ENCODE measurements at regions not wholly inside any gene's neighbourhood (a gene's known extent, or its start where the extent isn't known, plus 50 kb on each side); places are given as distances from the start of the nearest gene placed in this dataset.
"Not testable (repeated sequence)": the region's sequence is repeated elsewhere in the genome, so short reads cannot be mapped to it uniquely, and the experiment has no call there.

DNA sequence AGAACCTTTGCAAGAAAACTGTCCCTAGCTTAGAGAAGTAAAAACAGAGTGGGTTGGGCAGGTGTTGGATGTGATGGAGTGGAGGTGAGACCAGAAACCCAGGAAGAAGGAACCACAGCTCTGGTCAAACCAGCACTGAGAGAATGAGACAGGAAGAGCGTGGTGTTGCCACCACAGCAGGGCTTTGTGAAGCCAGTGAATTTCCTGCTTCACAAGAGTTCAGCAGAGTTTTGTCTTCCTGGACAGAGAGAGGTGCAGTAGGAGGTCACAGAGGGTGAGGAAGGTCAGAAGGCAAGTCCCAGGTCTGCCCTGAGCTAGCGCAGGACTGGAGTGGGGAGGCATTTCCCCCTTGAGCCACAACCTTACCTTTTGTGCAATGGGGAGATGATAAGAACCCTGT lies 2306.2 kb upstream of the ACO1 start:
- no peak for DNase-seq

DNA sequence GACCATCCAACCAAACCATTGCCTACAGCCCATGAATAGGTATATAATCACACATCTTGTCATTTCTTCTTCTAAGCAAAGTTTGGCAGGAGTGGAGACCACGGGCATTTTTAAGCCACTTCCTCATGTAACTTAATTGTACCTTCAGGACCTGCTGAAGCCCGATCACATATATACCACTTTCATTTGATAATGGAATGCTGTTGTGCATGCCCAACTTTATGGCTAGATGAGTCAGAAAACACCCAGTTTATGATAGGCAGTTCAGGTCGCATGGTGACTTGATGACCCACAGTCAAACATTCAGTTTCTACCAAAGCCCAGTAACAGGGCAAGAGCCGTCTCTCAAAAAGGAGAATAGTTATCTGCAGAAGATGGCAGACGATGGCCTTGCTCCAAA lies 2295.0 kb upstream of the ACO1 start:
- DNase-seq: no peak

DNA sequence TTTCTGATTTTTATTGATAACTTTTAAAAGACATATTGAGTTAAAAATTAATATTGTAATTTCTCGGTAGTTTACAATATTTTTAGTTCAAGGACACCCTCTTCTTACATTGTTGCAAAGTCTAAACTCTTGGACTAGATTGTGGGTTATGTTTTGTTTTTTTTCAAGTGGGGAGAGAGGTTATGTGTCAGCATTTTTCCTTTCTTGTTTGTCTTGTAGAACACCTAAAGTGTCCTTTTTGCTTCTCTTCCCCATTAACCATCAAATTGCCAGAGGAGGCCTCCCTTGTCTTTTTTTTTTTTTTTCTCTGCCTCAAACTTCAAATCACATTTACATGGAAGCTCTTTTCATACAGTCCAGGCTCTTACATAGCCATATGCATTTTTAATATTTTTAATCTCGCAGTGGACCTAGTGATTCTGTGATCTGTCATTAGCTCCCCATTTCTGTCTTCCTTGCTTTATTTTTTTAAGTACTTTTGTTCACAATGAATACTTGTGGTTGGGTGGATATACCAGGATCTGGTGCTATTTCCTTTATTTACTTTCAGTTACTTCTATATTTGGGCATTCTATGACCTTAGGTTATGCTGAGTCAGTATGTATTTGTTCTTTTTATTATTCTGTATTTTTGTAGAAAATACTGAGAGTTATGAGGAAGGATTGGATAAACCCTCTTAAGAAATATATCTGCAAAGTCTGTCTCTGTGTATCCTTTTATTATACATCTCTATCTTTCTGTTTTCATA lies 2280.6 kb upstream of the ACO1 start:
- no peak for DNase-seq

DNA sequence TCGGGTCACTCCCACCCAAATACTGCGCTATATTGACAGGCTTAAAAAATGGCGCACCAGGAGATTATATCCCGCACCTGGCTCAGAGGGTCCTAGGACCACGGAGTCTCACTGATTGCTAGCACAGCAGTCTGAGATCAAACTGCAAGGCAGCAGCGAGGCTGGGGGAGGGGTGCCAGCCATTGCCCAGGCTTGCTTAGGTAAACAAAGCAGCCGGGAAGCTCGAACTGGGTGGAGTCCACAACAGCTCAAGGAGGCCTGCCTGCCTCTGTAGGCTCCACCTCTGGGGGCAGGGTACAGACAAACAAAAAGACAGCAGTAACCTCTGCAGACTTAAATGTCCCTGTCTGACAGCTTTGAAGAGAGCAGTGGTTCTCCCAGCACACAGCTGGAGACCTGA lies 2277.3 kb upstream of the ACO1 start:
- not testable (repeated sequence) for DNase-seq

- no peak for DNase-seq
Observed at GRCh38 chr9:30116673-30117217, 2267.7 kb upstream of the ACO1 start.

DNA sequence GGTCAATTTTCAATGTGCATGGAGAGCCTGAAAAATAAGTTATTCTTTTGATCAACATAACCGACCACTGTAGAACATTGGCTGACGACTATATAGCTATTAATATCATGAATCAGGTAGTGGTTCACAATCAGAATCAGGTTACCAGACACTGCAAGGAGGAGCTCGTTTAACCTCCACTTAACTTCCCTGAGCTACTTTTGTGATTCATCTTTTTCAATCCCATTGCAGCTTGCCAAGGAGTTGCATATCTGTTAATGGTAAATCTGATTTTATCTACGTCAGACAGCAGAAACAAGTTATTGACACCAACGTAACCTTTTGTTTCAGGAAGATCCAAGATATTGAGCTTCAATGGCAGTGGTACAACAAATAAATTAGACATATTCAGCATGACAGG lies 2263.8 kb upstream of the ACO1 start:
- no peak for DNase-seq

DNA sequence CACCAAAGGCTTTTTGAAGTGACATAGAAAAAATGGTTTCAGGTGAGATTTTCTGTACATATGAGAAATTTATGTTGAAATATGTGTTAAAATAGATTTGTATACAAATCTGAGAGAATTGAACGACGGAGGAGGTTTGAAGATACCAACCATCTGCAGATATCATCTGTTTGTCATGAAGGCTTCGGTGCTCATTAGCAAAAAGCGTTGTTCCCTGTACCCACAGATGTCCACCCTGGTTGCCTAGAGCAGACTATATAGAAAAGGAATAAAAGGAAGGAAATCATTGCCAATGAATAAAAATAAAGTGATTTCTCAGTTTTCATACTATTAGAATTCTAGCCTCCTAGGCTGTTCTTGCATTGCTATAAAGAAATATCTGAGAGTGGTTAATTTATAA lies 2262.8 kb upstream of the ACO1 start:
- DNase-seq: no peak

DNA sequence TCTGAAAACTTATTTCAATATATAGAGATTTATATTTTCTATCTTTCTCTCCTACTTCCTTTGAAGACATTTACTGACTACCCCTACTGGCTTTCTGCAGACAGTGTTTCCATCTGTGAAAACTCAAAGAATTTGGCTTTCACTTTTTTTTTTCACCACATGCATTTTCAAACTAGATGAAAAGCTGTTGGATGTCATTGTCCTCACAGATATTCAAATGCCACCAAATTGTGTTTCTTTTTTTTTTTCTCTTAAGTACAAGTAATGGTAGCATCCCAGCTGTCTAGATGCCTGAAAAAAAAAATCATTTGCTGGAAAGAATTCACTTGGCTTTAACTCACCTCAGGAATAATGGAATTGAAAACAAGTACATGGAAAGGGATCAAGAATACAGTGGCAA lies 2258.6 kb upstream of the ACO1 start:
- no peak for DNase-seq

DNA sequence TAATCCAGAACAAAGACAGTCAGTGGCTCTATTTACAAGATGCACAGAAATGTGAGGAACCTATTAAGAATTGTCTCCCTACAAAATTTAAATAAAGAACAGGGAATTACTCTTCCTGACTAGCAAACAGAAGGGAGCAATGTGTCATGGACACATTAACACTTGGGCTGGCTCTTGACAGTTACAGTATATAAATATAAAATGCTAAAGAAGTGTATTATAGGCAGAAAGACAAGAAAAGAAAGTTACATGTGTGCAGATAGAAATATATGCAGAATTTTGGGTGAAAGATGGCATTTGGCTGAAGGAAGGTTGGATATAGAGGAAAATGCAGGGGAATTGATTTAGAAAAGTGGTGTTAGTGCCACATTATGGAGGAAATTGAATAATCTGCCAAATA lies 2257.1 kb upstream of the ACO1 start:
- DNase-seq: no peak

DNA sequence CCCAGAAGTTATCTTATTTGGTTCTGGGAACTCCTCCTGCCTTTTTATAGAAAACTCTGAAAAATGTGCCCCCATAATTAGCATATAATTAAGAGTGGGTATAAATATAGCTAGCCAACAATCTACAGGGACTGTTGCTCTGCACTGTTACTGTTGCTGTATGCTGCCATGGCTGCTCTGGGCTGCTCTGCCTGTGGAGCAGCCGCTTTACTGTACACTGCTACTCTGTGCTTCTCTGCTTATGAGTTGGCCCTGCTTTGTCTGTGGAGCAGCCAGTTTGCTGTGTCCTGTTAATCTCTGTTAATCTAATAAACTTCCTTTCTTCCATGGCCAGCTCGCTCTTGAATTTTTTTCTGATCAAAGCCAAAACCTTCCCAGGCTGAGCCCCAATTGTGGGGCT lies 2244.0 kb upstream of the ACO1 start:
- no peak for DNase-seq

GRCh38 chr9:30160570-30160969 lies 2223.9 kb upstream of the ACO1 start:
- no peak for DNase-seq

DNA sequence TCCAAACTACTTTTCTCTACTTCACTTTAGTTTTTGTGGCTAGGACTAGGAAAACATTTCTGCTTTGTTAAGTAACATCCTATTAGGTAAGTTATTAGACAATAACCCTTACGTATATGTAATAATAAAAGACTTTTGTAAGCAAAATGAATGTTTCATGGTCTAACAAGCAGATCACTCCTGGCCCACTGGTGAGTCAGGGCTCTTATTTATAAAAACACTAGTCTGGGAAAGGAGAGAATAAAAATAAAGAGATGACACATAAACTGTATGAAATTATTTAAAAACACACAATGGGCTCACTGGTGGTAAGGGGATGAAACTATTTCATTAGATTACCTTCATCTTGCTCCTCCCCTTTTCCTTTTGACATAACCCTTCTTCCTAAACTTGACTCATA lies 2212.2 kb upstream of the ACO1 start:
- no peak for DNase-seq

DNA sequence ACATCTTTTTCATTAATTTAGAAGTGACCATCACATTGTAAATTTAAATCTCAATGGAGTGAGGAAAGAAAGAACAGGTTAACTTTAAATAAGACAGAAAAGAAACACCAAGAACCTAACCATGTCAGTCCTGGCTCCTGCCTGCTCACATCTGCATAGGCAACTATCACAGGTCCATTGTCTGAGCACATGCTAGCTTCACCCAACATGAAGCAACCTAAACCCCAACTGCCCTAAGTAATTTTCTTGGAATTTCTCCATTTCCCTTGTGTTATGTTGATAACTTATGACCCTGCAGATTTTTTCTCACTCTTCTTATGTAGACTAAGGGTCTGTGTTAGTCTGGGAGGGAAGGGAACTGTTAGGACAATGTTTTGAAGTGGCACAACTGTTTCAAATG lies 2205.8 kb upstream of the ACO1 start:
- no peak for DNase-seq

DNA sequence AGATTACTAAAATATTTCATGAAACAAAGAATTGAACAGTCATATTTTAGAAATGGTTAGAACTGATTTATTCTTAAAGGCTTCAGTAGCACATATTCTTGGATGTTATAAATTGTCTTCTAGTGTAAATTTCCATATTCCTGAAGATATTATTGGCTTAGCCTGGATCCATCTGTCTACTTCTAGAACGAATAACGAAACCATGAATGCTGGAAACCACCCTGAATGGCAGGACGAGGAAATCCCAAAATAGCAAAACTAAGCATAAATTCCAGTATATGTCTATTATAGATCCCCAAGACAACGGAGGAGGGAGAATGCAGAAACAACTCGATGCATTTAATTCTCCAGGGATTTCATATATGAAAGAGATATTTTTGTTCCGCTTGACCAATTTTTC lies 2191.0 kb upstream of the ACO1 start:
- no peak for DNase-seq

DNA sequence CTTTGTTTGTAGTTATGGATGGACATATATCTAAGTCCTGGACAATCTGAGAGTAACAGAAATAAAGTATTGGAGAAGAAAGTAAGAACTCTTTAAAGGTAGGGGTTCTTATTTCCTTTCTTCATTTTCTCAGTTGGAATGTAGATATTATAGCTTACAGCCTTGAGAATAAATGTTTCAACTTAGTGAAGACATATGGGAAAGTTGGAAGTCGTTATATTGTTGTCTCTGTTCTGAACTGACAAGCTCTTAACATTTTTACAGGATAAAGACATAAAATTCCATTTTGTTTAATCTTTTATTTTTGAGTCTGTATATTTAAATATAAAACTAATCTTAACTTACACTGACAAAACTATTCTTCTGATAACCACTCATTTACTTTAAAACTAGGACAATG lies 2187.5 kb upstream of the ACO1 start:
- no peak for DNase-seq

GRCh38 chr9:30197453-30197852 lies 2187.0 kb upstream of the ACO1 start:
- no peak for DNase-seq

- no peak for DNase-seq
Observed at GRCh38 chr9:30197954-30198353, 2186.5 kb upstream of the ACO1 start.

- no peak for DNase-seq
Observed at GRCh38 chr9:30198463-30199309, 2185.8 kb upstream of the ACO1 start.

DNA sequence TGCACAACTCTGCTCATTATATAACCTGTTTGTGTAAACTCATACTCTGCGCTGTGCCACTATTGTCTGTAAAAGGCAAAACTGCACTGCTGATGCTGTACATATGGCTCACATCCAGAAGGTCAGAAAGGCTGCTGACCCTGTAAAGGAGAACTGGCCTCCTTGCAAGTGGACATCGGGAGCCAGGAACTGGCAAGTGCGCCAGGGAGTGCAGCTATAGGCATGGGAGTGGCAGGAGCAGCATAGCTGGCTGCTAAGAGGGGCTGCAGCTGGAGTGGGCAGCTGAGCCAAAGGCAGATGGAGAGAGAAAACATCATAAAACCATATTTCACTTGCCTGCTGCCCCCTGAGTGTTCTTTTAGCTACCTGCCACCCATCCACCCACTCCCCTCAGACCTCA lies 2183.4 kb upstream of the ACO1 start:
- DNase-seq: no peak

- no peak for DNase-seq
Observed at GRCh38 chr9:30235068-30235467, 2149.4 kb upstream of the ACO1 start.

DNA sequence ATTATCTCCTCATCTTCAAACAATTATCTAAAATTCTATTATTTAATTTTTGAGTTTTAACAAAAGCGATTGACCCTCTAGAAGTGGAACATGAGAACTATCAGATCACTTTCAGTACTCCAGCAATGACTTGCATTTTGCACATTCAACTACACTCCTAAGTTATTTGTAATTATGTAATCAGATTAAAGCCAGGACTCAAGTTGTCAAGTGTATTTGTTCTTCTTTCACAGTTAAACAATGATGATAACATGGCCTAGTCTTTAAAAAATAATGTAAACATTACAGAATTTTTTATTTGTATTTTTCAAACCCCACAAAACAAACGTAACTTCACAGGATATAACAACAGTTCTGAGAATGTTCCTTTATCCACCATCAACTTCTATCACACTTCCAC lies 2148.9 kb upstream of the ACO1 start:
- no peak for DNase-seq

DNA sequence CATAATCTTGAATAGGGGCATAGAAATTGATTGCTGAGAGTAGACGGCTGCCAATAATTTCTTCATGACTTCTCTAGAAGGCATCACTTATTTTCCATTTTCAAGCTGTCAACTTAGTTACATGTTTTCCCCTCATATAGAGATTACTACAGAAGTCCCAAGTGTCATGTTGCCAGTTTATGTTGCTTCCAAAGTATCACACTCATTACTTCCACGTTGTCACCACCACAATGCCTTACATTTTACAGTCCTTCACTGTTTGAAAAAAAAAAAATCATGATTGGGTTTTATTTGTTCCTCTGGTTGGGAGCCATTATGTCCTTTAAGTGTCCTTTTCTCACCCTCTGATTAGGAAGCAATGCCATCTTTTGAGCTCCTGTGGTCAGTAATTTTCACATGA lies 2144.6 kb upstream of the ACO1 start:
- no peak for DNase-seq

GRCh38 chr9:30243467-30243866 lies 2141.0 kb upstream of the ACO1 start:
- no peak for DNase-seq

GRCh38 chr9:30244877-30245276 lies 2139.6 kb upstream of the ACO1 start:
- no peak for DNase-seq
